Jurkat, Clone E6-1 (cell line): ENCODE measurements at regions not wholly inside any gene's neighbourhood (a gene's known extent, or its start where the extent isn't known, plus 50 kb on each side); places are given as distances from the start of the nearest gene placed in this dataset.

ENCODE experiments used
- DNase-seq: peaks from one replicate; pipeline ENCODE4 v3.0.0-alpha.2; 2011; ENCODE audit warnings: low read depth, low spot score
- H3K4me3 ChIP-seq: 2 replicates; pipeline ENCODE4 v1.5.1; 2011; ENCODE audit warnings: mild to moderate bottlenecking, low read length, control low read depth, moderate library complexity

GRCh38 chr2:58911877-58912276 lies 670.8 kb upstream of the FANCL start:
- no peak for DNase-seq
- no peak overlapping the region for H3K4me3 ChIP-seq

GRCh38 chr2:58908501-58909154 lies 667.5 kb upstream of the FANCL start:
- DNase-seq = no peak

GRCh38 chr2:58907644-58908043 lies 666.5 kb upstream of the FANCL start:
- no peak for DNase-seq
- no peak overlapping the region for H3K4me3 ChIP-seq

More at GRCh38 chr2:58908501-58909154, 667.5 kb upstream of the FANCL start:
- H3K4me3 ChIP-seq = no peak overlapping the region

- H3K4me3 ChIP-seq = no peak overlapping the region
- no peak for DNase-seq
Observed at GRCh38 chr2:58906081-58906645, 665.0 kb upstream of the FANCL start.

GRCh38 chr2:58904095-58904494 lies 663.0 kb upstream of the FANCL start:
- no peak overlapping the region for H3K4me3 ChIP-seq
- DNase-seq = no peak

- DNase-seq = no peak
- H3K4me3 ChIP-seq = no peak overlapping the region
Observed at GRCh38 chr2:58903427-58903826, 662.3 kb upstream of the FANCL start.

- DNase-seq = no peak
- no peak overlapping the region for H3K4me3 ChIP-seq
Observed at GRCh38 chr2:58900246-58901027, 659.3 kb upstream of the FANCL start.

GRCh38 chr2:58899692-58900091 lies 658.6 kb upstream of the FANCL start:
- H3K4me3 ChIP-seq = no peak overlapping the region
- no peak for DNase-seq

GRCh38 chr2:58896638-58897037 lies 655.5 kb upstream of the FANCL start:
- H3K4me3 ChIP-seq = no peak overlapping the region
- no peak for DNase-seq

GRCh38 chr2:58895857-58896256 lies 654.7 kb upstream of the FANCL start:
- no peak overlapping the region for H3K4me3 ChIP-seq
- no peak for DNase-seq

GRCh38 chr2:58893656-58894351 lies 652.7 kb upstream of the FANCL start:
- DNase-seq = no peak
- H3K4me3 ChIP-seq = no peak overlapping the region

GRCh38 chr2:58891828-58892377 lies 650.8 kb upstream of the FANCL start:
- DNase-seq = no peak
- no peak overlapping the region for H3K4me3 ChIP-seq

GRCh38 chr2:58890865-58891525 lies 649.9 kb upstream of the FANCL start:
- H3K4me3 ChIP-seq = no peak overlapping the region
- DNase-seq = no peak

GRCh38 chr2:58886009-58886408 lies 644.9 kb upstream of the FANCL start:
- DNase-seq = no peak

GRCh38 chr2:58879834-58880233 lies 638.7 kb upstream of the FANCL start:
- no peak overlapping the region for H3K4me3 ChIP-seq
- no peak for DNase-seq

More at GRCh38 chr2:58886009-58886408, 644.9 kb upstream of the FANCL start:
- H3K4me3 ChIP-seq = no peak overlapping the region

GRCh38 chr2:58878778-58879177 lies 637.7 kb upstream of the FANCL start:
- DNase-seq = no peak
- no peak overlapping the region for H3K4me3 ChIP-seq

GRCh38 chr2:58876126-58876525 lies 635.0 kb upstream of the FANCL start:
- DNase-seq = no peak
- H3K4me3 ChIP-seq = no peak overlapping the region

GRCh38 chr2:58875436-58875835 lies 634.3 kb upstream of the FANCL start:
- H3K4me3 ChIP-seq = no peak overlapping the region
- DNase-seq = no peak
